ENCODE measurements at regions not wholly inside any gene's neighbourhood (a gene's known extent, or its start where the extent isn't known, plus 50 kb on each side); places are given as distances from the start of the nearest gene placed in this dataset.

DNA sequence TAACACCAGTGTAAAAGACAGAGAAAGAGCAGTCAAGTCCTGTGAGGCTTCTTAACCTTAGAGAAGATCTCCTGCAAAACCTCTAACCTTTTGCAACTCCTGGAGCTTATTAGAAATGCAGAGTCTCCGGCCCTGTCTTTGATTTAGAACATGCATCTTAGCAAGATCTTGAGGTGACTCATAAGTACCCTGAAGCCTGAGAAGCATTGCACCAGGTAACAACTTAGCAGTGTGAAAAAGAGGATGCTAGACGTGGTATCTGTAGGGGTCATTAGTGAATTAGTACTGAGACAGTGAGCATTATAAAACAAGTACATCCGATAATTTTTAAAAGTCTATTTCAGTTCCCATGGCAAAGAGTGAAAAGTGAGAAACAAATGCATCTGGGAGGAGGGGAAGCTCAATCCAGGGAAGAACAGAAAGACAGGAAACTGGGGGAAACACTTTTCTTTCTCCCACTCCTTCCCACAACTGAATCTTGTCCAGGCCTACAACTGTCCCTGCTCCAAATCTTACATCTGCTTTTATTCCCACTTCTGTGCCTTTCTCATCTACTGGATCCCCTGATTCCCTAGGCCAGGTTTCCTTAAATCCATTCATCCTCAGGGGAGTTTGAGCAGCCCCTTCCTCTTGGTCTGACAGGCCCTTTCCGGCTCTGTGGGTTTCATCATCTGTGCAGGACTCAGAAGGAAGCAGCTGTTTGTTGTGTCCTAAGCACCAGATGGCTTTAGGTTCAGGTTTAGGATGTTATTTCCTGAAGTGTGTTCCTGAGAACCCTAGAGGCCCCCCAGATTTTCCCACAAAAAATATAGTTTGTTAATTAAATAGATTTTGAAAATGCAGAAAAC, 128.1 kb upstream of the IL12A start:
- peaks cover 30% of the 10 kb centered on the region for H3K27me3 Mint-ChIP-seq (ENCODE audit: low read depth)
- H3K36me3 Mint-ChIP-seq (ENCODE audit: low read depth): no peaks in the 10 kb centered on the region
- no peak for DNase-seq (ENCODE audit: low spot score)
- no peaks in the 10 kb centered on the region for H3K4me1 Mint-ChIP-seq (ENCODE audit: low read depth)
- no peak overlapping the region for H3K4me3 Mint-ChIP-seq
- no peaks in the 10 kb centered on the region for H3K9me3 Mint-ChIP-seq
- no peak overlapping the region for H3K27ac Mint-ChIP-seq

- Mint-ChIP-seq H3K9me3 (no peaks in the 10 kb centered on the region), H3K4me1 (ENCODE audit: low read depth) (no peaks in the 10 kb centered on the region), H3K27me3 (ENCODE audit: low read depth) (peaks cover 24% of the 10 kb centered on the region), H3K36me3 (ENCODE audit: low read depth) (no peaks in the 10 kb centered on the region), H3K4me3 (no peak overlapping the region), H3K27ac (no peak overlapping the region)
- DNase-seq (ENCODE audit: low spot score): no peak
Measured at GRCh38 chr3:159861369-159861987, 127.2 kb upstream of the IL12A start.

GRCh38 chr3:159865041-159865579, 123.5 kb upstream of the IL12A start:
- no peak overlapping the region for H3K4me3 Mint-ChIP-seq
- no peaks in the 10 kb centered on the region for H3K36me3 Mint-ChIP-seq (ENCODE audit: low read depth)
- H3K4me1 Mint-ChIP-seq (ENCODE audit: low read depth): no peaks in the 10 kb centered on the region
- no peaks in the 10 kb centered on the region for H3K9me3 Mint-ChIP-seq
- H3K27ac Mint-ChIP-seq: no peak overlapping the region
- peaks cover 19% of the 10 kb centered on the region for H3K27me3 Mint-ChIP-seq (ENCODE audit: low read depth)
- no peak for DNase-seq (ENCODE audit: low spot score)

DNA sequence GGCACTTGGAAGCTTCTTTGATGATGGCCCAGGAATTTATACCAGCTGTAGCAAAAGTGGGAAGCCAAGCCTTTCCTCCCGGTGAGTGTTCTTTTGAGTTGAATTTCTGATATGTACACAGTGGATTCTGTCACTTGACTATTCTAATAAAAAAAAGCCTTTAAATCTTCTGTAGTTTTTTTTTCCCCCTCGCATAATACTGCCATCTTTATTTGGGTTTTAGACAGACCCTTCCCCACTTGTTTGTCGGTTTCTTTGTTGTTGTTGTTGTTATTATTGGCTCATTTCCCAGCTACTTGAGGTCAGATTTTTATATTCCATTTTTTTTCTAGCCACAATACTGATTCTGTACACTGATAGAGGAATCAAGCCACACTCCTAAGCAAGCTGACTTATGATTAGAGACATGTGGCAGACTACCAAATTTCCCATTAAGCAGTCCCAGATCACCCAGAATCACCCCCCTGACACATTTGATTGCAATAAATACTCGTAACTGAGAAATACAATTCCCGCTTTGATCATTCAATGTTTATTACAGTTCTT, 122.4 kb upstream of the IL12A start:
- Mint-ChIP-seq H3K4me3 (no peak overlapping the region), H3K27ac (no peak overlapping the region), H3K9me3 (no peaks in the 10 kb centered on the region), H3K4me1 (ENCODE audit: low read depth) (no peaks in the 10 kb centered on the region), H3K27me3 (ENCODE audit: low read depth) (peaks cover 19% of the 10 kb centered on the region), H3K36me3 (ENCODE audit: low read depth) (no peaks in the 10 kb centered on the region)
- no peak for DNase-seq (ENCODE audit: low spot score)

DNA sequence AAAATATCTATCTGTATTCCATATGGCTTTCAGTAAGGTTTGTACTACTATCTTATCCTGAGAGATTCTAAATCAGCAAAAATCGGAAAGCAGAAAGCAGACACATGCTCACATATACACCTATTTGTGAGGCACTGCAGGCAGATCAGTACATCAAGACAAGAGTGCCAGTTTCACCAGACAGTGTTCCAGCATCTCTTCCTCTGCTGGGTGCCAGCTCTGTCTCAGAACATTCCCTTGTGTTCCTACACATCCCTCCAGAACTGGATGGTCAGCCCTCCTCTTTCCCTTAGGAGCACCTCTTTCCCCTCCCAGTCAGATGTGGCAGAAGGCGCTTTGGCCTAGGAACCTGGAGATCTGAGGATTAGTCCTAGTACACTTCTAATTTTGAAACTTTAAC, 121.3 kb upstream of the IL12A start:
- no peak for DNase-seq (ENCODE audit: low spot score)
- Mint-ChIP-seq H3K36me3 (ENCODE audit: low read depth) (no peaks in the 10 kb centered on the region), H3K27ac (no peak overlapping the region), H3K4me3 (no peak overlapping the region), H3K4me1 (ENCODE audit: low read depth) (no peaks in the 10 kb centered on the region), H3K27me3 (ENCODE audit: low read depth) (peaks cover 20% of the 10 kb centered on the region), H3K9me3 (no peaks in the 10 kb centered on the region)

GRCh38 chr3:159870723-159871122, 117.9 kb upstream of the IL12A start:
- Mint-ChIP-seq H3K27ac (no peak overlapping the region), H3K4me3 (no peak overlapping the region), H3K27me3 (ENCODE audit: low read depth) (peaks cover 22% of the 10 kb centered on the region), H3K9me3 (no peaks in the 10 kb centered on the region), H3K36me3 (ENCODE audit: low read depth) (no peaks in the 10 kb centered on the region), H3K4me1 (ENCODE audit: low read depth) (no peaks in the 10 kb centered on the region)
- DNase-seq (ENCODE audit: low spot score): no peak

- H3K27me3 Mint-ChIP-seq (ENCODE audit: low read depth): peaks cover 19% of the 10 kb centered on the region
- no peak overlapping the region for H3K27ac Mint-ChIP-seq
- no peak overlapping the region for H3K4me3 Mint-ChIP-seq
- no peaks in the 10 kb centered on the region for H3K4me1 Mint-ChIP-seq (ENCODE audit: low read depth)
- H3K36me3 Mint-ChIP-seq (ENCODE audit: low read depth): no peaks in the 10 kb centered on the region
- no peaks in the 10 kb centered on the region for H3K9me3 Mint-ChIP-seq
- DNase-seq (ENCODE audit: low spot score): no peak
Measured at GRCh38 chr3:159872374-159873109, 116.1 kb upstream of the IL12A start.

GRCh38 chr3:159875116-159875515, 113.5 kb upstream of the IL12A start:
- no peak for DNase-seq (ENCODE audit: low spot score)

GRCh38 chr3:159877924-159878323, 110.7 kb upstream of the IL12A start:
- peaks cover 30% of the 10 kb centered on the region for H3K27me3 Mint-ChIP-seq (ENCODE audit: low read depth)
- no peaks in the 10 kb centered on the region for H3K9me3 Mint-ChIP-seq
- no peak for DNase-seq (ENCODE audit: low spot score)
- H3K4me1 Mint-ChIP-seq (ENCODE audit: low read depth): no peaks in the 10 kb centered on the region
- H3K4me3 Mint-ChIP-seq: no peak overlapping the region
- no peak overlapping the region for H3K27ac Mint-ChIP-seq
- no peaks in the 10 kb centered on the region for H3K36me3 Mint-ChIP-seq (ENCODE audit: low read depth)

More at GRCh38 chr3:159875116-159875515, 113.5 kb upstream of the IL12A start:
- Mint-ChIP-seq H3K9me3 (no peaks in the 10 kb centered on the region), H3K4me1 (ENCODE audit: low read depth) (no peaks in the 10 kb centered on the region), H3K27me3 (ENCODE audit: low read depth) (peaks cover 22% of the 10 kb centered on the region), H3K4me3 (no peak overlapping the region), H3K36me3 (ENCODE audit: low read depth) (no peaks in the 10 kb centered on the region), H3K27ac (no peak overlapping the region)

- Mint-ChIP-seq H3K27me3 (ENCODE audit: low read depth) (peaks cover 29% of the 10 kb centered on the region), H3K9me3 (no peaks in the 10 kb centered on the region), H3K4me3 (no peak overlapping the region), H3K4me1 (ENCODE audit: low read depth) (no peaks in the 10 kb centered on the region), H3K27ac (no peak overlapping the region), H3K36me3 (ENCODE audit: low read depth) (no peaks in the 10 kb centered on the region)
- no peak for DNase-seq (ENCODE audit: low spot score)
Measured at GRCh38 chr3:159879146-159879545, 109.5 kb upstream of the IL12A start.

- Mint-ChIP-seq H3K27ac (no peak overlapping the region), H3K4me1 (ENCODE audit: low read depth) (no peaks in the 10 kb centered on the region), H3K9me3 (no peaks in the 10 kb centered on the region), H3K36me3 (ENCODE audit: low read depth) (no peaks in the 10 kb centered on the region), H3K27me3 (ENCODE audit: low read depth) (peaks cover 29% of the 10 kb centered on the region), H3K4me3 (no peak overlapping the region)
- DNase-seq (ENCODE audit: low spot score): no peak
Measured at GRCh38 chr3:159879598-159879997, 109.0 kb upstream of the IL12A start.

- no peaks in the 10 kb centered on the region for H3K4me1 Mint-ChIP-seq (ENCODE audit: low read depth)
- H3K27me3 Mint-ChIP-seq (ENCODE audit: low read depth): peaks cover 29% of the 10 kb centered on the region
- DNase-seq (ENCODE audit: low spot score): no peak
- no peak overlapping the region for H3K27ac Mint-ChIP-seq
- H3K4me3 Mint-ChIP-seq: no peak overlapping the region
- no peaks in the 10 kb centered on the region for H3K36me3 Mint-ChIP-seq (ENCODE audit: low read depth)
- no peaks in the 10 kb centered on the region for H3K9me3 Mint-ChIP-seq
Measured at GRCh38 chr3:159881208-159881607, 107.4 kb upstream of the IL12A start.

- H3K27ac Mint-ChIP-seq: no peak overlapping the region
- no peaks in the 10 kb centered on the region for H3K36me3 Mint-ChIP-seq (ENCODE audit: low read depth)
Measured at GRCh38 chr3:159881828-159882309, 106.8 kb upstream of the IL12A start.

More at GRCh38 chr3:159881828-159882309, 106.8 kb upstream of the IL12A start:
- Mint-ChIP-seq H3K9me3 (no peaks in the 10 kb centered on the region), H3K4me3 (no peak overlapping the region), H3K4me1 (ENCODE audit: low read depth) (no peaks in the 10 kb centered on the region), H3K27me3 (ENCODE audit: low read depth) (peaks cover 31% of the 10 kb centered on the region)
- no peak for DNase-seq (ENCODE audit: low spot score)

Measured in T-helper 2 cell treated with Interferon-gamma antibody and Interleukin-4, amounts not matched to agents 5 μg/mL and 100 μg/mL, for 36 hours (primary cell).